Right renal pelvis (tissue), 4 donors: ENCODE measurements at regions not wholly inside any gene's neighbourhood (a gene's known extent, or its start where the extent isn't known, plus 50 kb on each side); places are given as distances from the start of the nearest gene placed in this dataset.

Experiments
- DNase-seq, 4 donors: peaks; one replicate each; pipeline ENCODE4 v3.0.0-alpha.2; 2013; ENCODE audit warnings: low read depth in 4 of 4, low spot score in 3 of 4, missing footprints in 1 of 4

GRCh38 chr6:66772800-66773199 lies 1065.8 kb upstream of the EYS start:
- no peak for DNase-seq

DNA sequence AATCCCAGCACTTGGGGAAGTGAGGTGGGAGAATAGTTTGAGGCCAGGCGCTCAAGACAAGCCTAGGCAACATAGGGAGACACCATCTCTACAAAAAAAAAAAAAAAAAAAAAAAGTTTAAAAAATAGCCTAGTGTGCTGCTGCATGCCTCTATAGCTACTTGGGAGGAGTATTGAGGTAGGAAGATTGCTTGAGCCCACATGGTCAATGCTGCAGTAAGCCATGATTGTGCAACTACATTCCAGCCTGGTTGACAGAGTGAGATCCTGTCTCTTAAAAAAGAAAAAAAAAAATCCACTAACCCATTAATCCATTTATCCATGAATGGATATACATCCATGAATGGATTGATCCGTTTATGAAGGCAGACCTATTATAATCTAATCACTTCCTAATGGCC lies 1064.6 kb upstream of the EYS start:
- DNase-seq = no peak

DNA sequence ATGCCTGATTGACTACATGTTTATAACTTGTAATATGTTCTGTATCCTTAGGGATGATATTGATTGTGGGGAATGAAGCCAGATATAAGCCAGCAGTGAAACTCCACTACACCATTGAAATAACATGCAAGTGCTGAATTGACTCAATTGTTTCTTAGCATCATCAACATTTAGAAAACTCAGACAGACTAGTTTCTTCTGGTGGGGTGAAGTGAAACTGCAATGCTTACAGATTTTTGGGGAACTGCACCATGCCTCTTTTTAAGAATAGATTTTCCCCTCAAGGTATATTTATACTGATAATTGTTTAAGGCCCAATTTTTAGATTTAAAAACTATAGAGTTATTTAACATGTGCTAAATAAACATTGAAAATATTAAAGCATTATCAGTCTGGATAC lies 1044.6 kb upstream of the EYS start:
- no peak for DNase-seq

- no peak for DNase-seq
These were observed 1033.3 kb upstream of the EYS start for GRCh38 chr6:66740346-66740745.

DNA sequence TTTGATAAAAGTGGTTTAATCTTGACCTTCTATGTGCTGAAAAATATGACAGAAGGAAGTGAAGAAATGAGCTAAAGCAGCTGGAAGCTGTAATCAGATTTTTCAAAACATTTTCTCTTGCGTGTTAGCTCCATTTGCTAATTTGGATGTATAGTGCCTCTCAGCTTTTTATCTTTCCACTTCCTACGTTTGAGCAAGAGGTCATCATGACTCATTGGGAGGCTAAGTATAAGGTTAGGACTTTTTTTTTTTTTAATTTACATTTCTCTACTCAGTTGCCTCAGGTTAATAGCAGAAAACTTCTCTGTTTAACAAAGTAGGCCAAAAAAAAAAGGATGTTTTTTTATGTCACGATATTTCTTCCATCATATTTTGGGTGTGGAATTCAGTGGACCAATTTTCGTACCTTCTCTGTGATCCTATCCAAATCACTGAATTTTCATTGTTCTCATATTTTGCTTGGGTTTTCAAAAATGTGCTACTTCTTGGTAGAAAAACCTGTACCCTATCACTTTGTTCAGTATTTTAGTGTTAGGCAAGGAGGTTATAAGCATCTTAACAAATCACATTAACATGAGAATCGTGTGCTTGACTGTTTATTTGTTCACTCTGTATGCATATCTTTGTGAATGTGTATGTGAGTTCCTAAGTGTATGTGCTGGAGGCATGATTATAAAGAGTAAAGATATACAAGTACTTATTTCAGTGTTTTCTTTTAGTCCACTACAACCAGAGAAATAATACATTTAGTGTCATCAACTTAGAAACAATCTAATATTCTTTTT lies 1028.3 kb upstream of the EYS start:
- DNase-seq = no peak

DNA sequence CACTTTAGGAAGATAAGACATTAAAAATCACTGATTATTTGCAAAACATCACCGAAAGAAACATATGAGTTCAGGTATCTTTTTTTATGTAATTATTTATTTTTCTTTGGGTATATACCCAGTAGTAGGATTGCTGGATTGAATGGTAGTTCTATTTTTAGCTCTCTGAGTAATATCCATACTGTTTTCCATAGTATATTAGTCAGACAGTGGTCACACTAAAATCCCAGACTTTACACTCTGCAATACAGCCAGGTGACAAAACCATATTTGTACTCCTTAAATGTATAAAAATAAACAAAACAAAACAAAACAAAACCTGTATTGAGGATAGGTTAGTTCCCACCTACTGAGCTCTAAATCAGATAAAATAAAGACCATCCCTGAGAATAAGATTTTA lies 1024.3 kb upstream of the EYS start:
- no peak for DNase-seq

DNA sequence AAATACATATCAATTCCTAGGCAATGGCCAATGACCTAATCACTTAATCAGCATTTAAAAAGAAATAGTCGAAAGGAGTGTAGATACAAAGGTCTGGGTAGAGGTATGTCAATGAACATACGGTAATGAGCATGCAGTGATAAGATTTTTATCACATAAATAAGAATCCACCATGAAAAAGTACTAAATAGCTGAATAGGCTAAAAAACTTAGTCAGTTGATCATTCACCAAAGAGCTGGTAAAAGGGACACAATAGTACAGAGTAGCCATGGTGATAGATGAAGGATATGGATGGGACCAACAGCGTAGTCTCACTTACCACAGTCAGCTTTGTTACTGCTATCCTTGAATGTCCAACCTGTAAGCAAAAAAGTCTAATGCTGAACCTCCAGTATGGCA lies 1018.6 kb upstream of the EYS start:
- no peak for DNase-seq

- no peak for DNase-seq
These were observed 1010.8 kb upstream of the EYS start for GRCh38 chr6:66717801-66718200.

- DNase-seq = no peak
These were observed 992.4 kb upstream of the EYS start for GRCh38 chr6:66699385-66699784.

DNA sequence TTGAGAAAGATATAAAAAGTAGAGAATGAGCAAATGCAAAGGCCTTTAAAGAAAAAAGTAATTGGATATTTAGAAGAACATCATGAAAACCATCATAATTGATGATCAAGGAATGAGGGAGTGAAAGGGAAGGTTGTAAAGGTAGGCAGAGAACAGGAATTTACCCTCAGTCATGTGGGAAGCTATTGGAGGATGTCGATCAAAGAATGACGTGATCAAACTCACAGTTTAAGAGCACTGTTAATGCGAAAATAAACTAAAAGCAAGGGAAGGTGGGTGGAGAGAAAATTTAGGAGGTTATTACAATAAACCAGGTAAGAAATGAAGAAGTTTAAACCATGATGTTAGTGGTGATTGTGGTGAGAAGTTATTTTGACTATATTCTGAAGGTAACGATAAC lies 982.6 kb upstream of the EYS start:
- DNase-seq = no peak

DNA sequence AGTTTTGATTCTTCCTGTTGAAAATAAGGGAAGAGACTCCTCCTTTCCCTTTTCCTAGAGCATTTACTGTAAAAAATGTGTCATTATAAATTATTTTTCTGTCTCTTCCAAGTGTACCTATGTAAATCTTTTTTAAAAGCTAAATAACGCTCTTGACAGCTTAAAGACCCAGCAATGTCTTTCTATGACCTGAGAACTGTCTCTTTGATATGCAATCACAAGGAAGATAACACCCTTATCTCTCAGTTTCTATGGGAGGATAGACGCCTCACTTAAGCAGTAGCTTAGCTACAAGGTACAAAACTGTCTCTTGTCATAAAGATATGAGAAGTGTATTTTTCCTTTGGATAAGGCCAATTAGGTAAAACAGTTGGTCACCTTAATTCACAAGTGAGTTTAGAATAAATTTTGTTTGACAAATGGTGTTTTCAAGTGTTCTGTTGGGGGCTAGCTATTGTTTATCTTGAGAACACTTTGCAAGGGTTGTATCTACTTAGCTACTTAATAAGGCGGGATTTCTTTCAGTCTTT lies 980.6 kb upstream of the EYS start:
- DNase-seq = no peak

GRCh38 chr6:66675906-66676305 lies 968.9 kb upstream of the EYS start:
- DNase-seq = no peak

- DNase-seq = no peak
These were observed 957.1 kb upstream of the EYS start for GRCh38 chr6:66664112-66664511.

DNA sequence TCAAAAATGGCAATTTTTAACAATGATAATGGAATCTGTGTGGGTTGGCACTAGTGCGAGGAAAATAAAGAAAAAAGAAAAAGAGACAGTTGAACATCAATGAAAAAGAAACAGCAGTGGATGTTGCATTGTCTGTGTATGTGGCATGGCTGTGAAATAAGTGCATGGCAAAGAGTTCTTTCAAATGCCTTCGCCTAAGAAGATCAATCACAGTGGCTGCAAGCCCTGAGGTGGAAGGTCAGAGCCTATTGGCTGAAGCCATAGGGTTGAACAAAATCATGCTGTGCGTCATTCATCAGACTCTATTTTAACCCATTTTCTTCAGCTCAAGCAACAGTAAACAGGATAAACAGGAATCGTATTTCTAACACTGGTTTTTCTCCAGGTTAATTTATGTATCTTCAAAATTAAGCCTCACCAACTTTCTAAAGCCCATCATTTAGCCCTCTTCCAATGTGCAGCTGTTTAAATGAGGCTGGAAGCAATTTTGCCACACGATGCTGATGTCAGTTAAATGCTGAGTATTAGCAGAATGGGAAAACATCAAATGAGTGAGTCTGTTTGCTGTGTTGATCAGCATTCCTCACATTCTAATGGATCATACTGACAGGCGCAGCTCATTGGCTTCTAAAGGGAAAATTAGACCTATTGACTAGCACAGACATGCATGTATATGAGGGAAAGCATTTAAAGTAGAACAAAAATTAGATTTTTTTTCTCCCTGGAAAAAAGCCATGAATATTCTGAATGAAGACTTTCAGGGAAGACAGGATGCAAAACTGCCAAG lies 955.9 kb upstream of the EYS start:
- no peak for DNase-seq

DNA sequence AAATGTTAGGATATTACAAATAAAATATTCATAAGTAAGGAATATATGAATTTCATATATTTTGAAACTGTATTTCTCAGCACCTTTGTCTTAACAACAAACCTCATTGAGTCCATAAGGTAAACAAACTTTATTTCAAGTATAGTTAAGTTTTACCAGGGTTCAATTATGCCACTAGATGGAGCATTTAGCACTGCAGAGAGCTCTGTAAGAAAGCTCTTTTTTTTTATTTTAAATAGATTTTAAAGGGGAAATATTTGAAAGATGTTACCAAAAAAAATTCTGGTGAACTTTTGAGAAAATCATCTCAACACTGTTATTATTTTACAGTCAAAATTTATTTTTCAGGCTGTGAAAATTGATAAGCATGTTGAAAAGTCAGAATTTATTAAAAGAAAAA lies 955.2 kb upstream of the EYS start:
- no peak for DNase-seq

DNA sequence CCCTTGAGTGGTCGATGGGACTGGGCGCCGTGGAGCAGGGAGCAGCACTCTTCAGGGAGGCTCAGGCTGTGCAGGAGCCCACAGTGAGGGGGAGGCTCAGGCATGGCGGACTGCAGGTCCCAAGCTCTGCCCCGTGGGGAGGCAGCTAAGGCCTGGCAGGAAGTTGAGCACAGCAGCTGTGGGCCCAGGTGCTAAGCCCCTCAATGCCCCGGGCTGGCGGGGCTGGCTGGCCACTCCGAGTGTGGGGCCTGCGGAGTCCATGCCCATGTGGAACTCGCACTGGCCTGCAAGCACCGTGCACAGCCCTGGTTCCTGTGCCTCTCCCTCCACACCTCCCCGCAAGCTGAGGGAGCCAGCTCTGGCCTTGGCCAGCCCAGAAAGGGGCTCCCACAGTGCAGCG lies 948.4 kb upstream of the EYS start:
- DNase-seq = no peak

DNA sequence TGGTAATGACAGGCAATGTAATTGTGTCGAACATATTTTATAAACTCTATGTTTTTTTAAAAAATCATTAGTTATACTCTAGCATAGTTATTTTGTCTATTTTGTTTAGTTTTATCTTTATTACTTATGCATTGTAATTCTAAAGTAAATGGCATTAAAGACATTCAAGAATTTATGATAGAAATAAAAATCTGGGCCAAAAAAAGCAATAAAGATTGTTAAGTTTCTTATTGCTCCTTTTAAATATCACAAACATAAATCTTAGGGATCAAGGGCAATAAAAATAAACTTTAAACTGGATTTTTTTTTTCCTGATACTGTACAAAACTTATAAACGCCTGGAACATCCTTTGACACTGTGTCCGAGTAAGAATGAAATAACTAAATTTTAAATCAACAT lies 931.5 kb upstream of the EYS start:
- no peak for DNase-seq

- DNase-seq = no peak
These were observed 931.1 kb upstream of the EYS start for GRCh38 chr6:66638099-66638498.

DNA sequence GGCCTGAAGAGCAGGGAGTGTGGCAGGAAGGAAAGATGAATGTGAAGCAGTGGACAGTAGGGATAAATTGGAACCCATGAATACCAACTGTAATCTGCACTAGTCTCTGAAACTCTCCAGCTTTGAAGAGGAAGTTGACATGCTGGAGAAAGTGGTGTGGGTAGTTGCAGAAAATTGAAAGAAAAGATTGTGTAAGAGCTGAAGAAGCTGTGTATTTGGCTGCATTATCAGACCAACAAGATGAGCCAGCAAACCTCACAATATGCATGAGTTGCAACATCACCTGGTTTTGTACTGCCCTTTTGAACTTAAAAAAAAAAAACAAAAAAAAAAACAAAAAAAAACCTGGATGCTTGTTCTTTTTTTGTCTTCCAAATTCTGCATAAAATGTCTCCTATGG lies 921.9 kb upstream of the EYS start:
- DNase-seq = no peak

GRCh38 chr6:66623050-66623449 lies 916.0 kb upstream of the EYS start:
- no peak for DNase-seq

DNA sequence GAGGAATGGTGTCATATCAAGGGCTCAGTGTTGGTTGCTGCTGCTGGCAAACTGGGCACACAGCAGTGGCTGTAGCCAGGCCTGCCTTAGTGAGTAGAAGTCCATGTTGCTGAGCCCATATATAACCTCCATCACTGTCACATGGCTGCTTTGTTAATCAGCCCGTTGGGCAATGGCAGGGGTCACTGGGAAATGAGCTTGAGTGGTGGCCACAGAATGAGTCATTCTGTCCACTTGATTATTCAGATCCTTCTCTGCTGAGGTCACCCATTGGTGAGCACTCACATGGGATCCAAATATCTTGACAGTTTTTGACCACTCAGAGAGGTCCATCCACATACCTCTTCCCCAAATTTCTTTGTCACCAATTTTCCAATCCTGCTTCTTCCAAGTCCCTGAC lies 898.9 kb upstream of the EYS start:
- DNase-seq = no peak

DNA sequence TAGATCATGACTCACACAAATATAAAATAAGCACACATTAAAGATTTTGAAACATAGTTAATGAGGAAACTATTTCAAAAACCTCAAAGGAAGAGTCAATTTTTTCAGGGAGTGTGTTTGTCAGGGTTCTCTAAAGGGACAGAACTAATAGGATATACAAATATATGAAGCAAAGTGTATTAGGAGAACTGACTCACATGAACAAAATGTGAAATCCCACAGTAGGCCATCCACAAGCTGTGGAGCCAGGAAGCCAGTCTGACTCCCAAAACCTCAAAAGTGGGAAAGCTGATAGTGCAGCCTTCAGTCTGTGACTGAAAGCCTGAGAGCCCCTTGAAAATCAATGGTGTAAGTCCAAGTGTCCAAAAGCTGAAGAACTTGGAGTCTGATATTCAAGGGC lies 898.0 kb upstream of the EYS start:
- DNase-seq = no peak
